ENCODE measurements at regions not wholly inside any gene's neighbourhood (a gene's known extent, or its start where the extent isn't known, plus 50 kb on each side); places are given as distances from the start of the nearest gene placed in this dataset.
"Not testable (repeated sequence)": the region's sequence is repeated elsewhere in the genome, so short reads cannot be mapped to it uniquely, and the experiment has no call there.

DNA sequence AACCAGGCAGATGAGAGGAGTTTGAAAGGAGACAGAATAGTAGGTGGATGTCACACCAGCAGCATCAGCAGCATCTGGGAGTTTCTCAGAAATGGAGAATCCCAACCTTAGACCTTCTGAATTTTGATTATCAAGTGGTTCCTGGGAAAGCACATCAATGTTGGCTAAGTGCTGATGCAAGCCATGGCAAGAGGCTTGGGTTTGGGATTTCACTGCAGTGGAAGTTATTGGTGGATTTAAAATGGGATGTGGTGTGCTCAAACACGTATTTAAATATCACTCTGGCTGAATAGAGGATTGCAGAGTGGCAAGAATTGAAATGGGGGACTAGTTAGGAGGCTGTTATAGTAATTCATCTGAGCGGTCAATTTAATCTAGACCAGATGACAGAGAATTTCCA is 387.8 kb upstream of the WWC1 start:
- no peak for DNase-seq

DNA sequence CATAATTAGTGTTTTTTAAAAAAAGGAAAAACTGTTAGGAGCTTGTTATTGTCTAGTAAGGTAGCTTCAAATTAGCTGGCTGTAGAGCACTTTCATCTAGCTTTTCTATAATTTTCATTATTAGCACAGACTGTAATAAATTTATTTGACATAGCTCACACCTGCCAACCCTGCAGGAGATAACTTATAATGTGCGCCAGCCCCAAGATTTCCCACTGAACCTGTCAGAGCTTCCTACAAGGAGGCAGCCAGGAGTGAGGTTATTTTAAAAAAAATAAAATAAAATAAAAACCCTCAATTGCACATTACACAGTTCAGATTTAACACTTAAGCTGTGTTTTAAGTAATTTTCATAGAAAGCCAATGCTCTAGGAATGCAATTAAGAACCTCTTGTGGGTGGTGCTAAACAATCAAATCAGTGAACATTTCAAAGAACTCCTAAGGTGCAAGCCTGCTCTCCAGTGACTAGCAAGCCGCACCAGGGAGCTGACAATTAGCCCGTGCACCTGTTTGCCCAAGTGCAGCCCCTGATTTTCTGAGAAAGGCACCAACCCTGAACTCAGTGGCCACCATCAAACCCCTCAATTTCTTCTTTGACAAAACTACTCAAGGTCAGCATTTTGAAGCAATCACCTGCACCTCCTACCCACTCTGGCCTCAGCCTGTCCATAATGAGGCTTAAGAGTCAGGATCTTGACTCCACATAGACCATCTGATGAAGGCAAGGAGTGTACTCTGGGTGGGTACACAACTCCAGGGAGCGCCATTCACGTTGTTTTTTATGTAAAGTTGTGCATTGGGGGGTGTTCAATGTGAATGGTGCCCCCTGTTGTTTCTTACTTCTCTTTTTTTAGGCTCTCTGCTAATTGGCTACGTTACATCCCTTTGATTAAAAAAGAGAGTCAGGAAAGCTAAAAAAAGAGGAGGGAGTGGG is 385.3 kb upstream of the WWC1 start:
- no peak for DNase-seq

DNA sequence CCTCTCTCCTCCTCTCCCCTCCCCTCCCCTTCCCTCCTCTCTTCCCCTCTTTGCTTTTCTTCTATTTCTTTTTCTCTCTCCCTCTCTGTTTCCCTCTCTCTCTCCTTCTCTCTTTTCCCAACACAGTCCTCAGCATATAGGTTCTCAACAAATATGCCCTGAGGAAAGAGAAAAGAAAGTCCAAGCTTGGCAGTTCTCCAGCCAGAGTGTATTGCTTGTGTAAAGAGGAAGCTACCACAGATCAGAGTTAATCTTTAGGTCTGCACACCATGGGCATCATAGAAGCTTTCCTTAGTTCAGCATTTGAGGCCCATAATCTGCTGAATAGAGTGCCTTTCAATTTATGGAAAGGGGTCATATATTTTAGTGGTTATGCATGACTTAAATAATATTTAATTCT is 382.8 kb upstream of the WWC1 start:
- peak; percentile 13 for DNase-seq

DNA sequence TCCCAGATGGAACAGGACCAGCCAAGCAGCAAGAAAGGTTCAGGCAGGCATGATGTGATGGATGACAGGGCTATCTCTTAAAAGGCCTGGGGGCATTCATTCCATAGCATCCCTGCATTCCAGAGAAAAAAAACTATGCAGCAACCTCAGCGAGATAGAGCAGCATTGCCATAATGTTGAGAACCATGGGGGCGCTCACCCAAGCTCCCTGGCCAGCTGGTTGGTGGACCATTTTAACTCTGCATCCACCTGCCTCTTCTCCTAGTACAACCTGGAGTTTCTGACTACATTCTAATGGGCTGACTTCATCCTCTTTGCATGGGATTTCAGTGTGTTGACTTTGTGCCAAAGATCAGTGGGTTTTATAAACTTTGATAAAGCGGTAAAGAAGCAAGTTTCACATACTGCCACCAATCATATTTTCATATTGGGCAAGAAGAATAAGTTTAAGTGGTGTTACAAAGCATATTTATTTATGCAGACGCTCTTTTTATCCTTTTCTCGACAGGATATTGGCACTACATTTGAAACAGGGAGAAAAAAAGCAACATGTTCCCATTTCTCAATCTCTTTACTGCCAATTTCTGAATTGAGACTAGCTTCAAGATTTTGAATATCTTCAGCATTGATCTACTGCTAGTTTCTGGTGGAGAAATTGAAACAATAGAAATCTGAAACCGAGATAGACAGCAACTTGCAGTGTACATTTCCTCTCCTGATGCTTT is 378.3 kb upstream of the WWC1 start:
- DNase-seq: no peak

DNA sequence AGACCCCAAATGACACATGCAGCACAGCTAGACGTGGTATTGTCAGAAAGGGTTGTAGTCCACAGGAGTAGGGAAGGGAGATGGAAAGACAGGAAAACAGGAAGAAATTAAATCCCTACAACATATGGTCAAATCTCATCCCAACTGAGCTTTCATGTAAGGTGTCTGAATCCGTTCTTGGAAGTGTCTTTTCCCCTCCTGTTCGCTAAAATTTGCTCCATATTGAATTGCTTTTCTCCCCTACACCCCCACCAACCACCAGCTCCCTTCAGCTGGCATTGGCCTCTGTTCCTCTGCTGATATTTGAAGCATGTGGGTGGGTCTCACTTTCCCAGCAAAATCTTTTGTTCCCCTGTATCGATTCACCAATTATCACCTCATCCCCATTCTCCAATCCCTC is 376.2 kb upstream of the WWC1 start:
- DNase-seq: no peak

DNA sequence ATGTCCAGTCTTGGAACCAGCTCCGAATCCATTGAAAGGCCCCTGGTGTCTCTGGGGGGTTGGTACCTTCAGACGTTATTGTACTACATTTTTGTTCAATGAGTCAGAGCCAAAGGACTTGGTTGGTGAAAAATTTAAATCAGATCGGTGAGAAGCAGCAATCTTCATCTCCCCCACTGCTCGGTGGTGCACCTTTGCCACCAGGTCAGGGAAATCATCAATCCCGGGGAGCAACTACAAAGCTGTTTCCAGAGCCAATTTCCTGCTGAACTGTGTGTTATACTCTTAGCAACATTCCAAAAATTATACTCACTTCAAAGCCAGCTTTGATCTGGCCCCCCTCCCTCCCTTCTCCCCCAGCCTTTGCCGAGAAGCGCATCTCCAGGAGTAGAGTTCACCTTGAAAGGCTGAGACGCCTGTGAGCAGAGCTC is 375.2 kb upstream of the WWC1 start:
- no peak for DNase-seq

DNA sequence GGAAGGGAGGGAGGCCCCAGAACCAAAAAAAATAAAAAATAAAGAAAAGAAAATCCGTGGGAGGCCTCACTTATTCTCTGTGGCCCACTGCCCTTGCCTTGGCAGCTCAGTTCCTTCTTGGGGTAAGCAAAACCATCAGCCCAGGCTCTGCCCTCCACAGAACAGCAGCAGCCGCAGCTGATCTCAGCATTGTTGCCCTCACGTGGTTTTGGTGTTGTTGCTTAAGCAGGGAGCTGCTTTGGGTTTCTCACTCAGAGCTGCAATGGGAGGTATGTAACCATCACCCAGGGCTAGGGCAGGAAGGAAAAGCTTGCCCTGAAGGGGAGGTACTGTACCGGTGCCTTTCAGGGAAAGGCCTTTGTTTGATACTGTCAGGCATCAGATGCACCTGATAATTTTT is 374.7 kb upstream of the WWC1 start:
- DNase-seq: no peak

DNA sequence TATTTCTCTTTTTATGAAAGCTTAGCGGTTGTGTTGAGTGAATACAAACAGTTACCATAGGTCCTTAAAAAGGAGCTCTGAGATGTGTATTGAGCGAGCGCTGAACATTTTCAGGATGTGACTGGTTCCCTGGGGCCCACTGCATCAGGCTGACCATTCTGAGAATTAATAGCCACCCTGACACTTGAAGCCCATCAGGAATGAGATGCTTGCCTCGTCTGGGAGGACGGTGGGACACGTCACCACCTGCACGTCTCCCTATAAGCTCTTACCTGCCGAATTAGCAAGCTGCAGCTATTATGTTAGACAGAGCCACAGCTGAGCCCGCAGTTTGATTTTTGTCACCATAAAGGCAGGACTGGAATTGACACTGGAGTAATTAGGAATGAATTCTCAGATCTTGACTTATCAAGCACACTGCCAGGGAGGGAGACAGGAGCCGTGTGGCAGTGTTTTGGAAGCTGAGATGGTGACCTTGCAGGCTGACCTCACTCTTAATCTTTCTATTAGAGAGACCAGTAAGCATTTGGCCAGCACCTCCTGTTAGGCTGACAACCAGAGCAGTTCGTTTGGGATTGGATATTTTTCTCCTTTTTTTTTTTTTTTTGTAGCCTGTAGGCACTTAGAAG is 373.1 kb upstream of the WWC1 start:
- DNase-seq: no peak

DNA sequence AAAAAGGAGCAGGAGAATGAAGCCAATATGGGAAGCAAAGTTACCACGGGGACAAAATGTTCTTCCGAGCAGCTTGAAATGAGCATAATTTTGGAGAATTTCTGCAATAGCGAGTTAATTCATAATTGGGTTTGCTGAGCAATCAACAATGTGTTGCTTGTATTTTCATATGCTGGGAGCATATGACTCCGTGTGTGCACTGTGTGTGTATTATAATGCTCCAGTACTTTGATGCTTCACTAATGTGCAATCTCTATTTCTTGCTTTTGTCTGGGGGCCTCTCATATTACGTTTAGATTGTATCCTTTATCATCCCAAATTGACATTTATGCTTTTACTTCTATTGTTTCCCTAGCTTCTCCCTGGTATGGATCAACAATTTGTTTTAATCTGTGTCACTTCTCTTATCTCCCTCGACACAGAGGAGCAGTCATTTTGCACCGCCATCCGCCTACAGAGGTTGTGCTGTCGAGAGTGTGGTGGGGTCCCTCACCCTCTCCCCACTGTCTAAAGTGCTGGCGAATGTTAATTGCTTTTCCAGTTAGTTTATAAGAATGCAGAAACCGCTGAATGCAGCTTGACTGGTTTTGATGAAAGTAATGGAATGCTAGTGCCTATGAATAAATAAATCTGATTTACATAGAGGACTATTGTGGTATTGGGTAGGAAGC is 372.5 kb upstream of the WWC1 start:
- no peak for DNase-seq

DNA sequence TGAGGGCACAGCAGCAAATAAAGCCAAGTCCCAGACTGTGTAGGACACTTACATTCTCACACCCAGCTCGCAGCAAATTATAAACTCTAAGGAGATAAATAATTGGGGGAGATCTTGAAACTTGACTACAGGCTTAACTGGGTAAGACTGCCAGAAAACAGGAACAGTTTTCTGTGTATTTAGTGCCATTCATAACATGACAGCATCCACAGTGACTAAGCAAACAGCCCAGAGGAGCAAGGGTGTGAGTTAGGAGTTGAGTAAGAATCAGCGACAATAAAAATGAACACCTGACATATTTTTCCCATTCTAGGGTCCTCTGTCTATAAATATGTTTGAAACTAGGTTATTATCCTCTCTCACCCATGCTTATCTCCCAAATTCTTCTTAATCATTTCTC is 370.9 kb upstream of the WWC1 start:
- no peak for DNase-seq

DNA sequence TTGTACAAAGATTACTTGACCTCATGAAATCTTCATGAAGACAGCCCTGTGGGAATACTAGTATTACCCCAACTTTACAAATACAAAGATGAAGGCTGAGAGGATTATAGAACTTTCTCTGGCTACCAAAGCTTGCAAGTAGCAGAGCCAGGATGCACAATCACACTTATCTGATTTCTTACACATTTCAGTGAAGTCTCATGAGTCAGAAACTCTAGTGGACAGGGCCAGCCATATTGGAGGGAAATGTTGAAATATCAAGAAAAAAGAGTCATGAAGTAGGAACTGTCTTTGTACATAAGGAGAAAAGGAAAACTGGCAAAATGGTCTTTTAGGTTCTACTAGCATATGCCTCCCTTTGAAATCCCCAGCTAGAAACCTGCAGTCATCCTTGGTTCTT is 369.6 kb upstream of the WWC1 start:
- DNase-seq: no peak

DNA sequence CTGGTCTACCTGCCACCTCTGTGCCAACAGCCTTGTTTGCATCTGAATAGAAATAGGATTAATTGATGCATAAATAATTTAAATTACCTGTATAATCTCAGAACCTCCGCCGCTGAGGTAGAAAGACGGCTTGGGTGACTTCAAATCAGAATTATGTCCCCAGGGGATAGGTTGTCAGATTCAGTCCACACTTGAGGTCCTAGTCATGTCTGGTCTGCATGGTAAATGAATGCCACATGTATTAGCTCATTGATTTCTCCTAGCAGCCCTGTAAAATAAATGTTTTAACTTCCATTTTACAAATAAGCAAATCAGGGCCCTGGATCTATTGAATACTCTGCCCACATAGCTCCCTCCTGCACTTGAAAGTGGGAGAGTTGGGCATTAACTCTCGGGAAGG is 368.0 kb upstream of the WWC1 start:
- no peak for DNase-seq

DNA sequence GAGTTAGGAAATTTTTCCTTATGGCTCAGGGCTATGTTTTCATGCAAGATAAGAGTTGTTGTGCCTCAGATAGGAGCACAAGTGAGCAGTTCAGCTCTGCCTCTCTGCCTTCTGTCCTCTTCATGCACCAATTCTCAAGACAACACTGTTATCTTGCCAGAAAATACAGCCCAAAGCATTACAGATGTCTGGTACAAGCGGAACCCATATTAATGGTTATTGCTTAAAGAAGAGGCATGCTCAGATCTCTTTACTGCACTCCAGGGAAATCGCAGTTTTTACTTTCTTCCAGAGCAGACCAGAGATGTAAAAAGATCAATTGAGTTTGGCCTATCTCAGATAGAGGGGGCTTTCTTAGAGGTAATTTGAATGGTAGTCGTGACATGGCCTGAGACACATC is 361.6 kb upstream of the WWC1 start:
- DNase-seq: no peak

DNA sequence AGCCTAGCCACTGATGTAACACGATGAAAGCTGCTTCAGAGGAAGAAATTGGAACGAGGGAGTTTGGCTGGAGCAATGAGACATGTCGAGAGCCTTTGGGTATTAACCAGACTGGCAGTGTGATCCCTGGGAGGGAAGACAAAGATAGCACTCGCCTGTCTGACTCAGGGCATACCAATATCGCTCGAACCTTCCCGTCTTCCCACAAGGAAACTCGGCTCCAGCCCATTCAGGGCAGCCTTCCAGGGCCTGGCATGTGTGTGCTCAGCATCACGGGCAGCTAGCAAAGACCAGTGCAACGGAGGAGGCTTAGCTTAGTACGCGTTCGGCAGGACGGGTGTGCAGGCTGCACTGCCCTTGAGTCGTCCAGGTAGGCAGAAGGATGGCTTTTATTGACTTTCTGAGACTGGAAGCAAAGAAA is 356.9 kb upstream of the WWC1 start:
- DNase-seq: no peak

DNA sequence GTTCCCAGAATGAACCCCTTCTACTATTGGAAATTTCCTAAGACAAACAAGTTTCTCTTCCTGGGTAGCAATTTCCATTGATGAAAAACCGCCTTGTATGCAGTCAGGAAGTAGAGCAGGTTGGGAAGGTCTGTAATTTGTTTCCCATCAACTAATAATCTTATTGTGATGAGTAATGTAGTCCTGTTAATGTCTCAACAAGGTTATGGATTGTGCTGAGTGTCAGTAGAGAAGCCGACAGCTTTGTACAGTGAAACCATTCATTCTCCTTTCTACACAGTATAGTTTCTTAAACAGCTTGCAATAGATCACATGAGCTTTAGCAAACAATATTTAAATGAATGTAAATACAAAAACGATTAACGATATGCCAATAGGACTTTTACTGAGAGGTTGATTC is 355.4 kb upstream of the WWC1 start:
- no peak for DNase-seq

DNA sequence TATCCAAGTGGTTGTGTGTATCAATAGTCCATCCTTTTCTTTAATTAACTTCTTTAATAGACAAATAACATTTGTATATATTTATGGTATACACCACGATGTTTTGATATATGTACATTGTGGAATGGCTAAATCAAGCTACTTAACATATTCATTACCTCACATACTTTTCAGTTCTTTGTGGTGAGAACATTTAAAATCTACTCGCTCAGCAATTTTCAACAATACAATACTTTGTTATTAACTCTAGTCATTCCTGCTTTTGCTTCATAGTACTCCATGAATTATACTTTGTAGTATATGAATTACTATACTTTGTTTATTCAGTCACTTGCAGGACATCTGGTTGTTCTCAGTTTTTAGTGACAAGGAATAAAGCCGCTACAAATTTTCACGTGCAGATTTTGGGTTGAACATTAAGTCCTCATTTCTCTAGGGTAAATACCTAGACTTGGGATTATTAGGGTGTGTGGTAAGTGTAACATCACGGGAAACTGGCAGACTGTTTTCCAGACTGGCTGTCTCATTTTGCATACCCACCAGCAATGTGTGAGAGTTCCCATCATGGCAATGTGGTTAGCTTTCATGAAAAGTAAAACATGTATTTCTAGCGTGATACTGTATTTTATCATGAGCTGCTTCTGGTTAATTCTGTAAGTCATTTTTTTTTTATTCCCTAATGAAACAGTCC is 354.4 kb upstream of the WWC1 start:
- DNase-seq: no peak

DNA sequence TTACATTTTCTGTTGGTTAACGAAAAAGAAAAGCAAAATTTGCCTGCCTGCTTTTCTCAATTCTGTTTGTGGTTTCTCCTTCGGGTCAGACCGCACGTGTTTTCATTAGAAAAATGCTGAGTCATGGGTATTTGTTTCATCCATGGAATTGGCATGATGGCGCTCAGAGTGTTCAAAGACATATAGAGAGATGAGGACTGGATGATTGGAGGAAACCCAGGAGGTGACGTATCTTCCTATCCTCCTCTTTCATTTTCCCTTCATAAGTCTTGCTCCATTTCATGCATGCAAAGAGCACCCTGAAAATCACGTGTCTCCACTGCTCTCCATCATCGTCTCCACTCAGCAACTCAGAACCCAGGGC is 353.8 kb upstream of the WWC1 start:
- no peak for DNase-seq

DNA sequence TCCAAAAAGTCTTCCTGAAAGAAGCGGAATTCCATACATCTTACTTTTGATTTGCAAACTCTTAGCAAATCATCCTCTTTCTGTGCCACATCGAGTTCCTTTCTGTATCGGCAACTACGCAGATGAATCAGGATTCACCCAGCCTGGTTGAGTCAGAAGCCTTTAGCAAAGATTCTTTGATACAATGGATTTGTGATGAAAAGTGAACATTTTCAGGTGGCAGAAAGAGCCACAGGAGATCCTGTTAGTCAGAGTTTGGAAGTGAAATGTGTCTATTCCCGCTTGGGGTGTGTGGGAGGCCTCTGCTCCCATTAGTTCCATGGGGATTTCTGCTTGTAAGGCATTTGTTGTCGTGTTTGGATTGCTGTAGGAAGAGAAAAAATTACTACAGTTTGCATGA is 351.8 kb upstream of the WWC1 start:
- no peak for DNase-seq

DNA sequence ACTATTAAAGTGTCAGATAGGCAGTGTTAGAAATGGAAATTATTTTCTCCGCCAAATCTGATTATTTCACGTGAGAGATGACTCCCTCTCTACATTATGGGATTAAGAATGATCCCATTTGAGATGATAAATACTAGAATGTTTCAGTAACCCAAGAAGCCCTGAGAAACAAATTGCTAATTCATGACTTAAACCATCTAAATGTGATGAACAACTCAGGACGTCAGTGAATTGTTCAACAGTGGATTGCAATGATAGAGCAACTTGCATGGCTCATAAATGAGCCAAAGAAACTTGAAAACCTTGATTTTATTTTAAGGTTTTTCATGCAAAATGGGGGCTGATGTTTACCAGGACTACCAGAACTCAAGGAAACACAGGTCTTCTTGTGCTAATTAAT is 350.5 kb upstream of the WWC1 start:
- no peak for DNase-seq

DNA sequence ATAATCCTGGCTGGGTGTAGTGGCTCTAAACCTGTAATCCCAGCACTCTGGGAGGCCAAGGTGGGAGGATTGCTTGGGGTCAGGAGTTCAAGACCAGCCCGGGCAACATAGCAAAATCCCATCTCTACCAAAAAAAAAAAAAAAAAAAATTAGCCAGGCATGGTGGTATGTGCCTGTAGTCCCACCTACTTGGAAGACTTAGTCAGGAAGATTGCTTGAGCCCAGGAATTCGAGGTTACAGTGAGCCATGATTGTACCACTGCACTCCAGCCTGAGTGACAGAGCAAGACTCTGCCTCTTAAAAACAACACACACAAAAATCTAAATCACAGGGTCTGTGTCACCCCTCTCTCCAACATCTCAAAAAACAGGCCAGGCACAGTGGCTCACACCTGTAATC is 349.9 kb upstream of the WWC1 start:
- DNase-seq: not testable (repeated sequence)

DNA sequence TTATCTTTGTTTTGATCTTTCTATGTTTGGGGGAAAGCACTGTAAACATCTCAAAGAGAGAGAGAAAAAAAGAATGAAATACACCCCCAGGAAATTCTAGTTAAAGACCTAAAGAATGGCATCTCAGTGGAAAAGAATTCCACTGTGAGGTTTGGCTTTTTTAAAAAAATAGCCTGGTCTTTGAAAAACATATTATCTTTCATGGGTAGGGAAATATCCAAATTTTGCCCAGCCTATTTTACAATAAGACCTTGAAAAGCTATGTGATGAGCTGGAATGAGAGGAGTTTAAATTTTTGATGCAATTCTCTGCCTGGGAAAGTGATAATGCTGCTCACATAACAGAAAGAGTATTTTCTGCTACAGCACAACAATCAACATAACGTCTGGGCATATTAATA is 348.1 kb upstream of the WWC1 start:
- no peak for DNase-seq

DNA sequence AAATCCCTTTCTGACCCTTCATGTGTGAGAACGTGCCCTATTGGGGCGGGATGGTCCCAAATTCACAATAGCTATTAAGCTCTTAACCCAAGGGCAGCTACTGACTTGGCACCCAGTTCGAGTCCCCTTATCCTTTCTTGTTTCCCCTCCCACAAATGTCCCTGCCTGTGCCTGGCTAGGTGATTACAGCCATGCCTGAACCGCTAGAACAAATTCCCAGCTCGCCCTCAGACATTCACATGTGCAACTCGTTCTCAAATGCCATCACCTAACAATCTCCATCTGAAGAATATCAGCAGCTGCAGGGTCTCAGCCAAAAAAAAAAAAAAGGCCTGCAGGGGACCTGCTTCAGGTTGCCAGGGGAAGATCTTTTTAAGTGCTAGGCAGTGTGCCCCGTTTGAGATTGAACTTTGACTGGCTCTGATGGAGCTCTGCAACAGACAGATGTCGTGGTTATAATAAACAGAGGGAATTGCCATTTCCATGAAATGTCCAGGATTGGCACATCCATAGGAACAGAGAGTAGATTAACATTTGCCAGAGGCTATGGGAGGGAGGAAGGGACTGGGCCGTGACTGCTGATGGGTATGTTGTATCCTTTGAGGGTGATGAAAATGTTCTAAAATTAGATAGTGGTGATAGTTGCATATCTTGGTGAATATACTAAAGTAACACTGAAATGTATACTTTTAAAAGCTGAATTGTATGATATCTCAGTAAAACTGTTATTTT is 347.2 kb upstream of the WWC1 start:
- DNase-seq: no peak
